HepG2 (cell line): ENCODE measurements at regions not wholly inside any gene's neighbourhood (a gene's known extent, or its start where the extent isn't known, plus 50 kb on each side); places are given as distances from the start of the nearest gene placed in this dataset.

ENCODE experiments used
- ATAC-seq: fragments of 200-7000 bp; cut with Tn5 transposase; 3 replicates; pipeline ENCODE4 v1.9.1; 2020; ENCODE audit warnings: mild to moderate bottlenecking, moderate library complexity
- BruUV-seq: library from RNA; stranded (reverse); fragments of 400-500 nt; replicated peaks from 2 replicates; lab custom pipeline; 2021; lab: Mats Ljungman, UMichigan
- CTCF ChIA-PET: fragments of 300-600 bp; formaldehyde crosslinking; extraction: SDS; loops from one replicate; lab custom pipeline; 2021; ENCODE audit warnings: low total read pairs, inconsistent platforms, low intra/inter-chr PET ratio; lab: Yijun Ruan, JAX
- POLR2A ChIA-PET: fragments of 350-600 bp; sonication (Branson Sonifier 250); formaldehyde crosslinking; loops from one replicate; lab custom pipeline; 2020; ENCODE audit warnings: antibody characterized with exemption, inconsistent platforms; lab: Yijun Ruan, JAX
- DNase-seq: peaks from one replicate; pipeline ENCODE4 v3.0.0-alpha.2; 2015; ENCODE audit warnings: low spot score
- FAIRE-seq: peaks from 3 replicates; lab custom pipeline; 2011; peaks lifted over from hg19 to GRCh38; lab: Jason Lieb, UNC
- H2AFZ ChIP-seq: one replicate; pipeline ENCODE4 v1.6.1; 2011; ENCODE audit warnings: low read length, inconsistent platforms
- H3K27ac ChIP-seq: fragments of 300-600 bp; 3 replicates; pipeline ENCODE4 v1.8.0; 2011; ENCODE audit warnings: mixed run types, mild to moderate bottlenecking, mixed read lengths, low read length, inconsistent platforms; ENCODE audit not compliant: insufficient read depth; ENCODE audit errors: extremely low read length
- H3K27me3 ChIP-seq, 2 experiments: fragments of 200-600 bp in 1 of 2; 2 replicates in 1 of 2; 3 replicates in 1 of 2; pipeline versions ENCODE4 v1.6.0 to v1.8.0; 2011; ENCODE audit warnings: low read length in 2 of 2, mild to moderate bottlenecking in 2 of 2, moderate library complexity in 2 of 2, inconsistent platforms in 1 of 2; ENCODE audit not compliant: insufficient read depth in 2 of 2, control insufficient read depth in 1 of 2
- H3K36me3 ChIP-seq, 2 experiments: fragments of 200-600 bp in 1 of 2; replicated peaks in 1 of 2; 2 replicates in 1 of 2; 3 replicates in 1 of 2; pipeline versions ENCODE4 v1.5.1 to v1.8.0; 2011; ENCODE audit warnings: low read length in 2 of 2, inconsistent platforms in 1 of 2; ENCODE audit not compliant: insufficient read depth in 2 of 2, control insufficient read depth in 1 of 2
- H3K4me1 ChIP-seq: 2 replicates; pipeline ENCODE4 v1.5.1; 2012; ENCODE audit warnings: low read length, inconsistent platforms; ENCODE audit not compliant: insufficient read depth
- H3K4me2 ChIP-seq: 2 replicates; pipeline ENCODE4 v1.6.0; 2011; ENCODE audit warnings: low read depth, low read length, inconsistent platforms
- H3K4me3 ChIP-seq, 3 experiments: fragments of 200-600 bp in 1 of 3; sonication (generic), shearing (Covaris generic) in 1 of 3; replicated peaks in 1 of 3; 2 replicates each; pipeline ENCODE4 v1.5.1; 2011 to 2016; ENCODE audit warnings: low read length in 3 of 3, inconsistent platforms in 2 of 3, low read depth in 2 of 3, mild to moderate bottlenecking in 2 of 3, control low read depth in 1 of 3, mixed read lengths in 1 of 3; ENCODE audit not compliant: insufficient read depth in 1 of 3
- H3K79me2 ChIP-seq: one replicate; pipeline ENCODE4 v1.6.1; 2011; ENCODE audit warnings: low read length, inconsistent platforms; ENCODE audit not compliant: insufficient read depth
- H3K9ac ChIP-seq: 2 replicates; pipeline ENCODE4 v1.6.0; 2011; ENCODE audit warnings: mild to moderate bottlenecking, low read depth, low read length, inconsistent platforms; ENCODE audit not compliant: insufficient read depth
- H3K9me3 ChIP-seq: 2 replicates; pipeline ENCODE4 v1.5.1; 2012; ENCODE audit warnings: mild to moderate bottlenecking, low read length
- H4K20me1 ChIP-seq: 2 replicates; pipeline ENCODE4 v1.6.0; 2011; ENCODE audit warnings: inconsistent platforms, mild to moderate bottlenecking, low read length, moderate library complexity; ENCODE audit not compliant: insufficient read depth
- FIP1L1 ChIP-seq: fragments of 200-400 bp; formaldehyde crosslinking; IDR thresholded peaks from 2 replicates; pipeline ENCODE4 v1.6.1; 2018; ENCODE audit warnings: low read depth, mild to moderate bottlenecking, low read length, moderate library complexity, borderline replicate concordance; ENCODE audit not compliant: insufficient read depth
- MED1 ChIP-seq: sonication (generic); formaldehyde crosslinking; IDR thresholded peaks from 2 replicates; pipeline ENCODE4 v1.4.0; 2020; ENCODE audit warnings: missing genetic modification reagents
- NCOA5 ChIP-seq: sonication (generic); formaldehyde crosslinking; IDR thresholded peaks from 2 replicates; pipeline ENCODE4 v1.4.0; 2020; ENCODE audit warnings: missing genetic modification reagents
- NKX3-1 ChIP-seq: sonication (generic); formaldehyde crosslinking; IDR thresholded peaks from 2 replicates; pipeline ENCODE4 v1.5.0; 2020; ENCODE audit warnings: missing genetic modification reagents
- PHF20 ChIP-seq: sonication (generic); formaldehyde crosslinking; IDR thresholded peaks from 2 replicates; pipeline ENCODE4 v1.5.0; 2020; ENCODE audit warnings: mild to moderate bottlenecking, missing genetic modification reagents
- RXRA ChIP-seq: sonication (generic); formaldehyde crosslinking; IDR thresholded peaks from 2 replicates; pipeline ENCODE4 v1.5.1; 2020; ENCODE audit warnings: missing genetic modification reagents
- SAFB2 ChIP-seq: sonication (generic); formaldehyde crosslinking; IDR thresholded peaks from 2 replicates; pipeline ENCODE4 v1.5.1; 2020; ENCODE audit warnings: missing genetic modification reagents, low read depth, mild to moderate bottlenecking, borderline replicate concordance
- SMAD3 ChIP-seq: sonication (generic); formaldehyde crosslinking; IDR thresholded peaks from 2 replicates; pipeline ENCODE4 v1.4.0; 2020; ENCODE audit warnings: missing genetic modification reagents
- SP4 ChIP-seq: sonication (generic); formaldehyde crosslinking; IDR thresholded peaks from 2 replicates; pipeline ENCODE4 v1.8.1; 2023; ENCODE audit warnings: mild to moderate bottlenecking, missing genetic modification reagents
- ZBTB26 ChIP-seq: IDR thresholded peaks from 2 replicates; pipeline ENCODE4 v1.6.1; 2016; ENCODE audit warnings: missing compliant biosample characterization, missing genetic modification reagents, borderline replicate concordance
- ZNF12 ChIP-seq: sonication (generic); formaldehyde crosslinking; IDR thresholded peaks from 2 replicates; pipeline ENCODE4 v1.5.0; 2020; ENCODE audit warnings: missing genetic modification reagents
- ZNF326 ChIP-seq: sonication (generic); formaldehyde crosslinking; IDR thresholded peaks from 2 replicates; pipeline ENCODE4 v1.4.0; 2020; ENCODE audit warnings: missing genetic modification reagents, borderline replicate concordance
- ZNF567 ChIP-seq: sonication (generic); formaldehyde crosslinking; IDR thresholded peaks from 2 replicates; pipeline ENCODE4 v1.8.1; 2023; ENCODE audit warnings: mild to moderate bottlenecking, missing genetic modification reagents, borderline replicate concordance
- ZNF766 ChIP-seq: sonication (generic); formaldehyde crosslinking; IDR thresholded peaks from 2 replicates; pipeline ENCODE4 v1.5.0; 2020; ENCODE audit warnings: missing genetic modification reagents, borderline replicate concordance
- WGBS: methylation state at CpG from one replicate; pipeline ENCODE4 v1.1.6; 2017; ENCODE audit warnings: low lambda C conversion rate; 5-methylcytosine and 5-hydroxymethylcytosine counted together
- in situ Hi-C: cut with HindIII; loops from 2 replicates; pipeline ENCODE4 v1.10.0; 2017; ENCODE audit warnings: low pct_unique_long_range_greater_than_20kb; ENCODE audit not compliant: extremely low pct_ligation_motif_present
- intact Hi-C: fragments of 100-400 bp; cut with micrococcal nuclease; formaldehyde crosslinking; loops from one replicate; pipeline ENCODE4 v1.10.0; 2022; ENCODE audit not compliant: unreplicated experiment

- Histone ChIP-seq H3K4me2 (no peak overlapping the region), H3K36me3 (no peaks in the 10 kb centered on the region), H3K4me1 (peaks cover 55% of the 10 kb centered on the region), H3K4me3 (no peak overlapping the region), H2AFZ (no peak overlapping the region), H3K79me2 (no peaks in the 10 kb centered on the region), H3K27ac (no peak overlapping the region), H3K27me3 (no peaks in the 10 kb centered on the region; a peak in 1 of 5 replicates), H4K20me1 (no peaks in the 10 kb centered on the region), H3K9me3 (no peaks in the 10 kb centered on the region), H3K9ac (no peak overlapping the region)
- BruUV-seq, result no TSS peak
- no peak for TF ChIP-seq PHF20
- TF ChIP-seq ZNF326, result no peak
- no peak for TF ChIP-seq SP4 (CRISPR knock-in tag)
- TF ChIP-seq SAFB2 (CRISPR knock-in tag), result no peak
- no peak for TF ChIP-seq MED1 (CRISPR knock-in tag)
- no peak for TF ChIP-seq ZNF12 (CRISPR knock-in tag)
- no peak for TF ChIP-seq ZBTB26 (CRISPR knock-in tag)
- TF ChIP-seq FIP1L1, result no peak
- no peak for TF ChIP-seq RXRA
- TF ChIP-seq NKX3-1 (CRISPR knock-in tag), result no peak
- no peak for TF ChIP-seq NCOA5
- TF ChIP-seq ZNF567 (CRISPR knock-in tag), result no peak
- TF ChIP-seq SMAD3, result no peak
- no peak for TF ChIP-seq ZNF766 (CRISPR knock-in tag)
- CTCF ChIA-PET, result no interaction called here
- POLR2A ChIA-PET, result interaction anchor here (0.8 kb wide), 1 partner anchor 31 kb away, joined by 3 read pairs; no protein-coding TSS in a partner anchor
- DNase-seq (no peak), ATAC-seq (no peak), FAIRE-seq (no peak)
- intact Hi-C loops, result no loop called here
- in situ Hi-C loops, result no loop called here
- WGBS, result 67% methylated on average over 5 of the region's 5 CpGs
These were observed 96.9 kb upstream of the ARMC2 start for GRCh38 chr6:108751282-108751681.
